ENCODE measurements at regions not wholly inside any gene's neighbourhood (a gene's known extent, or its start where the extent isn't known, plus 50 kb on each side); places are given as distances from the start of the nearest gene placed in this dataset.
"Not testable (repeated sequence)": the region's sequence is repeated elsewhere in the genome, so short reads cannot be mapped to it uniquely, and the experiment has no call there.

DNA sequence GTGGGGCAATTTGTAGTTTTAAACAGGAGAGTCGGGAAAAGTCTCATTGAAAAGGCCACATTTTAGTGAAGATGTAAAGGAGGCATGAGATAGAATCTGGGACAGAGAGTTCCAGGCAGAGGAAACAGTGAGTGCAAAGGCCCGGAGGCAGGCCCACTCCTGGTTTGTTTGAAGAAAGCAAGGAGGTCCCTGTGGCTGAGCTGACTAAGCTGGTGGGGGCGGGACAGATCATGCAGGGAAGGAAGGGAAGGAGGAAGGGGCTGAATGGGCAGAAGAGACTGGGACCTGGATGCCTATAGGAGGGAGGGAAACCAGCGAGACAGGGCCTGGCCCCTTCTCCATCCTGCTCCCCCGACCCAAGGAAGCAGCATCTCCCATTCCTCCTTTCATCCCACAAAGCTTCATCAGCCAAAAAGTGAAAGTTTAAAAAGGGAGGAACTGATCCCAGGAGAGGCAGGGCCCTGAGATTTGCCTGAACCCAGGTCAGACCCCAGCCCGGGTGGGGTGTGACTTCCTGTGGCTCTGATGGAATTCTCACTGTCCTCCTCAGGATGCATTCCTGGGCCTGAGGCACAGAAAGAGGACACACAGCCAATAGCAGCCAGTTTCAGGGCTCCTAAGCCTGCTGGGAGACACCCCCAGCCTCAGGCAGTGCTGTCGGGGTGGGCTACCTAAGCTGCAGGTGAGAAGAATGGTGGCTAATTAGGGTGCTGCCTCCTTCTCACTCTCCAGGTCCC is 54.2 kb upstream of the SIRPA start:
- no peaks in the 10 kb centered on the region for H3K9me3 Mint-ChIP-seq (ENCODE audit: unreplicated experiment)

DNA sequence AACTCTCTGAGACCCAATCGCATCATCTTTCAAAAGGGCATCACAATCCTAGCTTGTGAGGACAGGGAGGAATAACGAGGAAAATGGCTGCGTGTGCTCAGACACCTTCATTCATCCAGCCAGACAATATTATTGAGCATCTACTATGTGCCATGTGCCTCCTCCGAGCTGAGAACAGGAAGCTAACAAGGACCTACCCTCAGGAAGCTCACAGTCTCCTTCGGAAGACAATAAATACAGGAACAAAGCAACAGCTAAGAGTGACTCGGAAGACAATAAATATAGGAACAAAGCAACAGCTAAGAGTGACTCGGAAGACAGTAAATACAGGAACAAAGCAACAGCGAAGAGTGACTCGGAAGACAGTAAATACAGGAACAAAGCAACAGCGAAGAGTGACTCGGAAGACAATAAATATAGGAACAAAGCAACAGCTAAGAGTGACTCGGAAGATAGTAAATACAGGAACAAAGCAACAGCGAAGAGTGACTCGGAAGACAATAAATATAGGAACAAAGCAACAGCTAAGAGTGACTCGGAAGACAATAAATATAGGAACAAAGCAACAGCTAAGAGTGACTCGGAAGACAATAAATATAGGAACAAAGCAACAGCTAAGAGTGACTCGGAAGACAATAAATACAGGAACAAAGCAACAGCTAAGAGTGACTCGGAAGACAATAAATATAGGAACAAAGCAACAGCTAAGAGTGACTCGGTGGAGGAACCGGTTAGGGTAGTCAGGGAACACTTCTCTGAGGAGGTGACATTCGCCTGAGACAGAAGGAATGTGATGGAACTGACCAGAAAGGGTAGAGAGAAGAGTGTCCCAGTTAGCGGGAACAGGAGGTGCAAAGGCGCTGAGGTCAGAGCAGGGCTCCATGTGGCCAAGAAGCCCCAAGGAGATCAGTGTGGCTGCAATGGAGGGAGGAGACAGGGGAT is 55.6 kb upstream of the SIRPA start:
- not testable (repeated sequence) for H3K4me3 Mint-ChIP-seq (ENCODE audit: unreplicated experiment); H3K36me3 Mint-ChIP-seq (ENCODE audit: low read depth, unreplicated experiment); DNase-seq (ENCODE audit: low spot score); H3K9me3 Mint-ChIP-seq (ENCODE audit: unreplicated experiment); H3K27me3 Mint-ChIP-seq (ENCODE audit: unreplicated experiment)
- H3K27ac Mint-ChIP-seq (ENCODE audit: unreplicated experiment) = peak overlapping the region; percentile 80
- peaks cover 22% of the 10 kb centered on the region for H3K4me1 Mint-ChIP-seq (ENCODE audit: unreplicated experiment)

More for the DNA sequence above, 54.2 kb upstream of the SIRPA start:
- DNase-seq (ENCODE audit: low spot score) = no peak
- TF ChIP-seq, protein P1, sequence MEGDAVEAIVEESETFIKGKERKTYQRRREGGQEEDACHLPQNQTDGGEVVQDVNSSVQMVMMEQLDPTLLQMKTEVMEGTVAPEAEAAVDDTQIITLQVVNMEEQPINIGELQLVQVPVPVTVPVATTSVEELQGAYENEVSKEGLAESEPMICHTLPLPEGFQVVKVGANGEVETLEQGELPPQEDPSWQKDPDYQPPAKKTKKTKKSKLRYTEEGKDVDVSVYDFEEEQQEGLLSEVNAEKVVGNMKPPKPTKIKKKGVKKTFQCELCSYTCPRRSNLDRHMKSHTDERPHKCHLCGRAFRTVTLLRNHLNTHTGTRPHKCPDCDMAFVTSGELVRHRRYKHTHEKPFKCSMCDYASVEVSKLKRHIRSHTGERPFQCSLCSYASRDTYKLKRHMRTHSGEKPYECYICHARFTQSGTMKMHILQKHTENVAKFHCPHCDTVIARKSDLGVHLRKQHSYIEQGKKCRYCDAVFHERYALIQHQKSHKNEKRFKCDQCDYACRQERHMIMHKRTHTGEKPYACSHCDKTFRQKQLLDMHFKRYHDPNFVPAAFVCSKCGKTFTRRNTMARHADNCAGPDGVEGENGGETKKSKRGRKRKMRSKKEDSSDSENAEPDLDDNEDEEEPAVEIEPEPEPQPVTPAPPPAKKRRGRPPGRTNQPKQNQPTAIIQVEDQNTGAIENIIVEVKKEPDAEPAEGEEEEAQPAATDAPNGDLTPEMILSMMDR (IDR thresholded peaks at IDR 0.05; ENCODE audit: unreplicated experiment) = no peak
- Mint-ChIP-seq H3K27me3 (ENCODE audit: unreplicated experiment) (peaks cover 5% of the 10 kb centered on the region), H3K36me3 (ENCODE audit: low read depth, unreplicated experiment) (peaks cover 9% of the 10 kb centered on the region), H3K27ac (ENCODE audit: unreplicated experiment) (peak overlapping the region; percentile 17), H3K4me1 (ENCODE audit: unreplicated experiment) (peaks cover 22% of the 10 kb centered on the region), H3K4me3 (ENCODE audit: unreplicated experiment) (peak overlapping the region; percentile 19)

GRCh38 chr20:1838556-1839279 is 56.5 kb upstream of the SIRPA start:
- Mint-ChIP-seq H3K27ac (ENCODE audit: unreplicated experiment) (peak overlapping the region; percentile 48), H3K36me3 (ENCODE audit: low read depth, unreplicated experiment) (peaks cover 9% of the 10 kb centered on the region), H3K4me3 (ENCODE audit: unreplicated experiment) (no peak overlapping the region), H3K27me3 (ENCODE audit: unreplicated experiment) (peaks cover 5% of the 10 kb centered on the region), H3K9me3 (ENCODE audit: unreplicated experiment) (no peaks in the 10 kb centered on the region), H3K4me1 (ENCODE audit: unreplicated experiment) (peaks cover 22% of the 10 kb centered on the region)
- TF ChIP-seq, protein P1 (IDR thresholded peaks at IDR 0.05; ENCODE audit: unreplicated experiment) = no peak
- no peak for DNase-seq (ENCODE audit: low spot score)

- DNase-seq (ENCODE audit: low spot score) = no peak
- peaks cover 9% of the 10 kb centered on the region for H3K36me3 Mint-ChIP-seq (ENCODE audit: low read depth, unreplicated experiment)
- no peak overlapping the region for H3K4me3 Mint-ChIP-seq (ENCODE audit: unreplicated experiment)
- no peak overlapping the region for H3K27ac Mint-ChIP-seq (ENCODE audit: unreplicated experiment)
- TF ChIP-seq, protein P1 (IDR thresholded peaks at IDR 0.05; ENCODE audit: unreplicated experiment) = no peak
- H3K27me3 Mint-ChIP-seq (ENCODE audit: unreplicated experiment) = peaks cover 7% of the 10 kb centered on the region
- H3K4me1 Mint-ChIP-seq (ENCODE audit: unreplicated experiment) = peaks cover 26% of the 10 kb centered on the region
- H3K9me3 Mint-ChIP-seq (ENCODE audit: unreplicated experiment) = no peaks in the 10 kb centered on the region
Observed at GRCh38 chr20:1835186-1836035, 59.8 kb upstream of the SIRPA start.

All from endothelial cell (in vitro differentiated cells).